ENCODE measurements at regions not wholly inside any gene's neighbourhood (a gene's known extent, or its start where the extent isn't known, plus 50 kb on each side); places are given as distances from the start of the nearest gene placed in this dataset.
"Not testable (repeated sequence)": the region's sequence is repeated elsewhere in the genome, so short reads cannot be mapped to it uniquely, and the experiment has no call there.

GRCh38 chr11:98621767-98622166 lies 399.0 kb upstream of the CNTN5 start:
- no peak for DNase-seq (ENCODE audit: low read depth)

GRCh38 chr11:98625526-98625925 lies 395.2 kb upstream of the CNTN5 start:
- in situ Hi-C loops (cut with HindIII; ENCODE audit: low pct_unique_long_range_greater_than_20kb, low sequenced_read_pairs): no loop called here
- no peak for DNase-seq (ENCODE audit: low read depth)

More at GRCh38 chr11:98621767-98622166, 399.0 kb upstream of the CNTN5 start:
- in situ Hi-C loops (cut with HindIII; ENCODE audit: low pct_unique_long_range_greater_than_20kb, low sequenced_read_pairs): no loop called here

GRCh38 chr11:98630736-98631135 lies 390.0 kb upstream of the CNTN5 start:
- in situ Hi-C loops (cut with HindIII; ENCODE audit: low pct_unique_long_range_greater_than_20kb, low sequenced_read_pairs): no loop called here
- DNase-seq (ENCODE audit: low read depth): no peak

GRCh38 chr11:98657711-98658110 lies 363.0 kb upstream of the CNTN5 start:
- no peak for DNase-seq (ENCODE audit: low read depth)
- in situ Hi-C loops (cut with HindIII; ENCODE audit: low pct_unique_long_range_greater_than_20kb, low sequenced_read_pairs): no loop called here

- no peak for DNase-seq (ENCODE audit: low read depth)
- in situ Hi-C loops (cut with HindIII; ENCODE audit: low pct_unique_long_range_greater_than_20kb, low sequenced_read_pairs): no loop called here
Observed at GRCh38 chr11:98659431-98659830, 361.3 kb upstream of the CNTN5 start.

- in situ Hi-C loops (cut with HindIII; ENCODE audit: low pct_unique_long_range_greater_than_20kb, low sequenced_read_pairs): no loop called here
- no peak for DNase-seq (ENCODE audit: low read depth)
Observed at GRCh38 chr11:98674390-98674789, 346.4 kb upstream of the CNTN5 start.

GRCh38 chr11:98679673-98680072 lies 341.1 kb upstream of the CNTN5 start:
- in situ Hi-C loops (cut with HindIII; ENCODE audit: low pct_unique_long_range_greater_than_20kb, low sequenced_read_pairs): no loop called here
- no peak for DNase-seq (ENCODE audit: low read depth)

- in situ Hi-C loops (cut with HindIII; ENCODE audit: low pct_unique_long_range_greater_than_20kb, low sequenced_read_pairs): no loop called here
- DNase-seq (ENCODE audit: low read depth): no peak
Observed at GRCh38 chr11:98701541-98701940, 319.2 kb upstream of the CNTN5 start.

GRCh38 chr11:98703779-98704556 lies 316.8 kb upstream of the CNTN5 start:
- in situ Hi-C loops (cut with HindIII; ENCODE audit: low pct_unique_long_range_greater_than_20kb, low sequenced_read_pairs): no loop called here
- DNase-seq (ENCODE audit: low read depth): no peak

- DNase-seq (ENCODE audit: low read depth): no peak
- in situ Hi-C loops (cut with HindIII; ENCODE audit: low pct_unique_long_range_greater_than_20kb, low sequenced_read_pairs): no loop called here
Observed at GRCh38 chr11:98710026-98710425, 310.7 kb upstream of the CNTN5 start.

GRCh38 chr11:98710986-98711385 lies 309.8 kb upstream of the CNTN5 start:
- in situ Hi-C loops (cut with HindIII; ENCODE audit: low pct_unique_long_range_greater_than_20kb, low sequenced_read_pairs): no loop called here
- no peak for DNase-seq (ENCODE audit: low read depth)

- in situ Hi-C loops (cut with HindIII; ENCODE audit: low pct_unique_long_range_greater_than_20kb, low sequenced_read_pairs): no loop called here
- DNase-seq (ENCODE audit: low read depth): no peak
Observed at GRCh38 chr11:98720951-98721350, 299.8 kb upstream of the CNTN5 start.

- in situ Hi-C loops (cut with HindIII; ENCODE audit: low pct_unique_long_range_greater_than_20kb, low sequenced_read_pairs): no loop called here
- DNase-seq (ENCODE audit: low read depth): no peak
Observed at GRCh38 chr11:98725471-98725870, 295.3 kb upstream of the CNTN5 start.

GRCh38 chr11:98728421-98728820 lies 292.3 kb upstream of the CNTN5 start:
- in situ Hi-C loops (cut with HindIII; ENCODE audit: low pct_unique_long_range_greater_than_20kb, low sequenced_read_pairs): no loop called here
- no peak for DNase-seq (ENCODE audit: low read depth)

- in situ Hi-C loops (cut with HindIII; ENCODE audit: low pct_unique_long_range_greater_than_20kb, low sequenced_read_pairs): no loop called here
- DNase-seq (ENCODE audit: low read depth): no peak
Observed at GRCh38 chr11:98729118-98729517, 291.6 kb upstream of the CNTN5 start.

- no peak for DNase-seq (ENCODE audit: low read depth)
- in situ Hi-C loops (cut with HindIII; ENCODE audit: low pct_unique_long_range_greater_than_20kb, low sequenced_read_pairs): no loop called here
Observed at GRCh38 chr11:98732947-98733346, 287.8 kb upstream of the CNTN5 start.

GRCh38 chr11:98733378-98733777 lies 287.4 kb upstream of the CNTN5 start:
- DNase-seq (ENCODE audit: low read depth); in situ Hi-C loops (cut with HindIII; ENCODE audit: low pct_unique_long_range_greater_than_20kb, low sequenced_read_pairs): not testable (repeated sequence)

- in situ Hi-C loops (cut with HindIII; ENCODE audit: low pct_unique_long_range_greater_than_20kb, low sequenced_read_pairs): no loop called here
- no peak for DNase-seq (ENCODE audit: low read depth)
Observed at GRCh38 chr11:98734686-98735085, 286.1 kb upstream of the CNTN5 start.

GRCh38 chr11:98736833-98737232 lies 283.9 kb upstream of the CNTN5 start:
- in situ Hi-C loops (cut with HindIII; ENCODE audit: low pct_unique_long_range_greater_than_20kb, low sequenced_read_pairs): no loop called here
- no peak for DNase-seq (ENCODE audit: low read depth)

GRCh38 chr11:98740321-98740720 lies 280.4 kb upstream of the CNTN5 start:
- in situ Hi-C loops (cut with HindIII; ENCODE audit: low pct_unique_long_range_greater_than_20kb, low sequenced_read_pairs): no loop called here
- no peak for DNase-seq (ENCODE audit: low read depth)

Data from Caki2 (cell line).